ENCODE measurements at regions not wholly inside any gene's neighbourhood (a gene's known extent, or its start where the extent isn't known, plus 50 kb on each side); places are given as distances from the start of the nearest gene placed in this dataset.

DNA sequence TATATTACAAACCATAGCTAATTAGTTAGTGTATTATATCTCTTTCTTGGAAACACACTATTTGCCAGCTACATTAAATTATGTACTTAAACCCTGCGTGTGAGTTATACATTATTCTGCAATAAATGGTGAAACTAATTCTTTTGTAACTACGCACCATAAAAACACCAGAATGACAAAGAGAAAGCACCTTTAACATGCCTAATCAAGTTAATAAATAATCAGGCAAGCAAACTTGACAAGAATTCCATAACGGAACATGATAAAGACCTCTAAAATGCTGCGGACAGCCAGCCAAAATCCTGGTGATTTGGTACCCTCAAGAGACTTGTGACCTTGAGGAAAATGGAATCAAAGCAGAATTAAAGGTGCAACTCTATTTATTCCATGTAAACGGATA lies 375.3 kb upstream of the KITLG start:
- TF ChIP-seq POLR2AphosphoS5 (IDR thresholded peaks at IDR 0.05; ENCODE audit: borderline replicate concordance, low read depth, low read length) (no peak), EZH2 (IDR thresholded peaks at IDR 0.05) (no peak)

Measured in SK-N-MC (cell line).